K562 (cell line): ENCODE measurements at regions not wholly inside any gene's neighbourhood (a gene's known extent, or its start where the extent isn't known, plus 50 kb on each side); places are given as distances from the start of the nearest gene placed in this dataset.

Experiments
- ATAC-seq: fragments of 200-7000 bp; cut with Tn5 transposase; 3 replicates; pipeline ENCODE4 v1.9.1; 2020; ENCODE audit warnings: moderate library complexity
- BruUV-seq: library from RNA; stranded (reverse); fragments of 400-500 nt; replicated peaks from 2 replicates; lab custom pipeline; 2021; lab: Mats Ljungman, UMichigan
- CTCF ChIA-PET: fragments of 300-600 bp; formaldehyde crosslinking; extraction: SDS; loops from one replicate; lab custom pipeline; 2021; ENCODE audit warnings: low intra/inter-chr PET ratio; lab: Yijun Ruan, JAX
- POLR2A ChIA-PET: fragments of 300-600, 350-650 bp; sonication (Branson Sonifier 250); formaldehyde crosslinking; extraction: SDS; loops from one replicate; lab custom pipeline; 2021; ENCODE audit warnings: antibody characterized with exemption, inconsistent platforms; lab: Yijun Ruan, JAX
- DNase-seq, 4 experiments: peaks; one replicate each; pipeline versions ENCODE4 v3.0.0 to v3.0.0-alpha.2; 2011 to 2018; ENCODE audit warnings: low spot score in 3 of 4, mixed read lengths in 3 of 4; ENCODE audit errors: extremely low read depth in 1 of 4
- FAIRE-seq: peaks from 2 replicates; lab custom pipeline; 2011; peaks lifted over from hg19 to GRCh38; lab: Jason Lieb, UNC
- H2AFZ ChIP-seq: 2 replicates; pipeline ENCODE4 v1.6.0; 2011; ENCODE audit warnings: low read depth, low read length, control low read depth, inconsistent platforms
- H3K27ac ChIP-seq: fragments of 200-600 bp; 3 replicates; pipeline ENCODE4 v1.8.0; 2011; ENCODE audit warnings: low read depth, mild to moderate bottlenecking, control low read depth, inconsistent platforms, low read length, moderate library complexity, mixed read lengths; ENCODE audit errors: extremely low read depth
- H3K27me3 ChIP-seq, 2 experiments: fragments of 300-600 bp in 1 of 2; 2 replicates in 1 of 2; 3 replicates in 1 of 2; pipeline versions ENCODE4 v1.6.0 to v1.8.0; 2011; ENCODE audit warnings: inconsistent platforms in 2 of 2, low read length in 2 of 2, mild to moderate bottlenecking in 1 of 2, mixed read lengths in 1 of 2, moderate library complexity in 1 of 2; ENCODE audit not compliant: control insufficient read depth in 2 of 2, insufficient read depth in 2 of 2
- H3K36me3 ChIP-seq: fragments of 300-600 bp; 3 replicates; pipeline ENCODE4 v1.8.0; 2011; ENCODE audit warnings: mild to moderate bottlenecking, low read length, inconsistent platforms; ENCODE audit not compliant: control insufficient read depth, insufficient read depth
- H3K4me1 ChIP-seq, 2 experiments: fragments of 200-600 bp in 1 of 2; replicated peaks in 1 of 2; 2 replicates in 1 of 2; 3 replicates in 1 of 2; pipeline versions ENCODE4 v1.5.1 to v1.8.0; 2011; ENCODE audit warnings: inconsistent platforms in 2 of 2, low read length in 2 of 2, mild to moderate bottlenecking in 1 of 2, mixed read lengths in 1 of 2, moderate library complexity in 1 of 2; ENCODE audit not compliant: control insufficient read depth in 2 of 2, insufficient read depth in 2 of 2
- H3K4me2 ChIP-seq: 2 replicates; pipeline ENCODE4 v1.6.1; 2011; ENCODE audit warnings: low read length, control low read depth, inconsistent platforms, mixed read lengths; ENCODE audit not compliant: insufficient read depth
- H3K4me3 ChIP-seq: fragments of 200-600 bp; sonication (generic), shearing (Covaris generic); 2 replicates; pipeline ENCODE4 v1.5.1; 2016; ENCODE audit warnings: control low read depth, inconsistent platforms
- H3K79me2 ChIP-seq: fragments of 200-600 bp; 3 replicates; pipeline ENCODE4 v1.8.0; 2011; ENCODE audit warnings: low read length, inconsistent platforms; ENCODE audit not compliant: control insufficient read depth, insufficient read depth
- H3K9ac ChIP-seq, 2 experiments: 2 replicates each; pipeline versions ENCODE4 v1.6.0 to v1.6.1; 2011; ENCODE audit warnings: low read depth in 2 of 2, low read length in 2 of 2, control low read depth in 1 of 2, inconsistent platforms in 1 of 2, mild to moderate bottlenecking in 1 of 2, mixed read lengths in 1 of 2; ENCODE audit not compliant: insufficient read depth in 1 of 2
- H3K9me1 ChIP-seq: one replicate; pipeline ENCODE4 v1.6.0; 2011; ENCODE audit warnings: inconsistent platforms, mild to moderate bottlenecking, low read length, moderate library complexity; ENCODE audit not compliant: control insufficient read depth, insufficient read depth
- H3K9me3 ChIP-seq: replicated peaks from 2 replicates; pipeline ENCODE4 v1.5.1; 2011; ENCODE audit warnings: low read depth, low read length, inconsistent platforms; ENCODE audit not compliant: control insufficient read depth, insufficient read depth
- H4K20me1 ChIP-seq: replicated peaks from 2 replicates; pipeline ENCODE4 v1.6.1; 2011; ENCODE audit warnings: low read length, inconsistent platforms, mixed read lengths; ENCODE audit not compliant: control insufficient read depth, insufficient read depth
- ESRRB ChIP-seq: fragments of 250-450 bp; sonication (Bioruptor Pico); IDR thresholded peaks from 2 replicates; pipeline ENCODE4 v1.5.0; 2020; ENCODE audit warnings: mild to moderate bottlenecking, moderate library complexity, borderline replicate concordance
- KLF13 ChIP-seq: fragments of 450-650 bp; IDR thresholded peaks from 2 replicates; pipeline ENCODE4 v1.6.1; 2016; ENCODE audit warnings: missing genetic modification characterization, low read depth, mild to moderate bottlenecking, missing compliant biosample characterization, moderate library complexity, borderline replicate concordance
- PATZ1 ChIP-seq: fragments of 250-450 bp; sonication (Bioruptor Pico); IDR thresholded peaks from 2 replicates; pipeline ENCODE4 v1.5.0; 2020; ENCODE audit warnings: mild to moderate bottlenecking, borderline replicate concordance
- RERE ChIP-seq: sonication (generic); formaldehyde crosslinking; IDR thresholded peaks from 2 replicates; pipeline ENCODE4 v1.8.0; 2023; ENCODE audit warnings: missing genetic modification reagents, mild to moderate bottlenecking, borderline replicate concordance
- SIN3B ChIP-seq: fragments of 450-650 bp; IDR thresholded peaks from 2 replicates; pipeline ENCODE4 v1.6.1; 2017; ENCODE audit warnings: low read depth, mild to moderate bottlenecking, moderate library complexity
- ZNF586 ChIP-seq: fragments of 450-650 bp; formaldehyde crosslinking; conservative IDR thresholded peaks from 2 replicates; pipeline ENCODE4 v1.4.0; 2020; ENCODE audit warnings: mild to moderate bottlenecking, moderate library complexity
- ZNF589 ChIP-seq: fragments of 200-800 bp; sonication (Bioruptor generic); IDR thresholded peaks from 2 replicates; pipeline ENCODE4 v1.6.1; 2016; ENCODE audit warnings: low read depth, missing genetic modification characterization, missing compliant biosample characterization
- ZNF668 ChIP-seq: fragments of 250-450 bp; sonication (Bioruptor Pico); IDR thresholded peaks from 2 replicates; pipeline ENCODE4 v1.8.0; 2022; ENCODE audit warnings: mild to moderate bottlenecking, inconsistent platforms
- WGBS: fragments of 100-300 bp; shearing (Covaris generic); methylation state at CpG from one replicate; pipeline ENCODE4 v1.1.6; 2016; ENCODE audit warnings: low coverage, mixed read lengths; ENCODE audit not compliant: insufficient coverage; ENCODE audit errors: missing lambda C conversion rate; 5-methylcytosine and 5-hydroxymethylcytosine counted together
- in situ Hi-C: fragments of 300-500 bp; cut with MboI; formaldehyde crosslinking; loops from 4 replicates; pipeline ENCODE4 v1.15.0; 2018; ENCODE audit warnings: inconsistent platforms, mixed read lengths
- intact Hi-C: fragments of 100-400 bp; cut with micrococcal nuclease; formaldehyde crosslinking; loops from 2 replicates; pipeline ENCODE4 v1.14.2; 2022
- TF ChIP-seq, protein P1 (sequence below): fragments of 450-650 bp; conservative IDR thresholded peaks from 2 replicates; pipeline ENCODE4 v1.6.1; 2016; ENCODE audit warnings: missing genetic modification characterization, low read depth, mild to moderate bottlenecking, missing compliant biosample characterization, moderate library complexity
- TF ChIP-seq, protein P2 (sequence below): fragments of 450-650 bp; formaldehyde crosslinking; IDR thresholded peaks from 2 replicates; pipeline ENCODE4 v1.4.0; 2020; ENCODE audit warnings: mild to moderate bottlenecking, moderate library complexity

DNA sequence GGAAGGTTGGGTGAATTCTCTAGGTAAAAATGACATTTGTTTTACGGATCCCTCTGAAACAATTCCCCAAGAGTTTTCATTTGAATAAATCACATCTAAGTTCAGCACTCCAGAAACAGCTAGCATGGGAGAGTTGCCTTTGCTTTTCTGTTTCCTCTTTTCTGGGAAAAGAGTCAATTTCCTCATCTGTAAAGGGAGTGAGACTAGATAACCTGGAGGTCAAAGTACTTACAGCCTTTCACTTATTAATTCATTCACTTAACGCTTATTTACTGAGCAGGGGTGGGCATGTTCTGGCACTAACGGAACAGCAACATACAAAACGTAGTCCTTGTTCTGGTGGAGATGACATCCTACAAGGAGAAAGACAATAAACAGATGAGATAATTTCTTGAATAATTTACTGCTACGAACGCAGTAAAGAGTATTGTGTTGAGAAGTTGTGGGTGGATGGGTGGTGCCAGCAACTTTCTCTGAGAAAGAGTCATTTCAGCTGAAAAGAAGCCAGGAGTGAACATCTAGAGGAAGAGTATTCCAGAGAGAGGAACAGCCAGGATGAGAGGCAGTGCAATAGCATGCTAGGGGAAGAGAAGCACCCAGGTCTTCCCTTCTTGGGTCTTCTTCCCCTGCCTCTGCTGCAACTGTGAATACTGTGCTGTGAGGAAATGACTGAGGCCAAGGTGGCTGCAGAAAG lies 335.6 kb downstream of the ZSWIM6 start (continued):
- TF ChIP-seq, protein P1, sequence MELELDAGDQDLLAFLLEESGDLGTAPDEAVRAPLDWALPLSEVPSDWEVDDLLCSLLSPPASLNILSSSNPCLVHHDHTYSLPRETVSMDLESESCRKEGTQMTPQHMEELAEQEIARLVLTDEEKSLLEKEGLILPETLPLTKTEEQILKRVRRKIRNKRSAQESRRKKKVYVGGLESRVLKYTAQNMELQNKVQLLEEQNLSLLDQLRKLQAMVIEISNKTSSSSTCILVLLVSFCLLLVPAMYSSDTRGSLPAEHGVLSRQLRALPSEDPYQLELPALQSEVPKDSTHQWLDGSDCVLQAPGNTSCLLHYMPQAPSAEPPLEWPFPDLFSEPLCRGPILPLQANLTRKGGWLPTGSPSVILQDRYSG (tag), result no peak
- TF ChIP-seq ESRRB (no peak), ZNF586 (CRISPR knock-in tag) (no peak), ZNF589 (CRISPR knock-in tag) (no peak), PATZ1 (CRISPR knock-in tag) (no peak), SIN3B (no peak), ZNF668 (CRISPR knock-in tag) (no peak)

GRCh38 chr5:61669531-61669930 lies 337.5 kb downstream of the ZSWIM6 start:
- 0% methylated on average over 3 of the region's 3 CpGs for WGBS
- H3K4me1 ChIP-seq, result no peaks in the 10 kb centered on the region
- no peak for FAIRE-seq
- BruUV-seq, result no TSS peak
- peaks cover 0 to 8% of the 10 kb centered on the region in 2 experiments; a peak in 1 of 5 replicates for H3K27me3 ChIP-seq
- no peak overlapping the region for H2AFZ ChIP-seq
- no peaks in the 10 kb centered on the region for H4K20me1 ChIP-seq
- H3K27ac ChIP-seq, result no peak overlapping the region
- CTCF ChIA-PET, result no interaction called here
- no peak for DNase-seq
- no peaks in the 10 kb centered on the region for H3K79me2 ChIP-seq
- in situ Hi-C loops, result no loop called here
- H3K9me1 ChIP-seq, result no peaks in the 10 kb centered on the region
- H3K4me3 ChIP-seq, result no peak overlapping the region
- intact Hi-C loops, result no loop called here
- H3K36me3 ChIP-seq, result no peaks in the 10 kb centered on the region
- POLR2A ChIA-PET, result no interaction called here
- no peak for ATAC-seq
- H3K9me3 ChIP-seq, result no peaks in the 10 kb centered on the region
- H3K9ac ChIP-seq, result no peak overlapping the region
- no peak overlapping the region for H3K4me2 ChIP-seq
- TF ChIP-seq, protein P2, sequence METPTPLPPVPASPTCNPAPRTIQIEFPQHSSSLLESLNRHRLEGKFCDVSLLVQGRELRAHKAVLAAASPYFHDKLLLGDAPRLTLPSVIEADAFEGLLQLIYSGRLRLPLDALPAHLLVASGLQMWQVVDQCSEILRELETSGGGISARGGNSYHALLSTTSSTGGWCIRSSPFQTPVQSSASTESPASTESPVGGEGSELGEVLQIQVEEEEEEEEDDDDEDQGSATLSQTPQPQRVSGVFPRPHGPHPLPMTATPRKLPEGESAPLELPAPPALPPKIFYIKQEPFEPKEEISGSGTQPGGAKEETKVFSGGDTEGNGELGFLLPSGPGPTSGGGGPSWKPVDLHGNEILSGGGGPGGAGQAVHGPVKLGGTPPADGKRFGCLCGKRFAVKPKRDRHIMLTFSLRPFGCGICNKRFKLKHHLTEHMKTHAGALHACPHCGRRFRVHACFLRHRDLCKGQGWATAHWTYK (CRISPR knock-in tag), result no peak
- TF ChIP-seq RERE (CRISPR knock-in tag) (no peak), KLF13 (tag) (no peak)
